OCI-LY1 (cell line): ENCODE measurements at regions not wholly inside any gene's neighbourhood (a gene's known extent, or its start where the extent isn't known, plus 50 kb on each side); places are given as distances from the start of the nearest gene placed in this dataset.

Experiments used
- H2AFZ ChIP-seq: fragments of 200-600 bp; sonication (generic), shearing (Covaris generic); 2 replicates; pipeline ENCODE4 v1.6.0; 2014; ENCODE audit warnings: antibody characterized with exemption, mild to moderate bottlenecking, low read length
- H3F3A ChIP-seq: fragments of 200-600 bp; sonication (generic), shearing (Covaris generic); 2 replicates; pipeline ENCODE4 v1.6.0; 2014; ENCODE audit warnings: mild to moderate bottlenecking, antibody characterized with exemption, low read length, moderate library complexity; ENCODE audit not compliant: insufficient read depth
- H3K27ac ChIP-seq: fragments of 200-600 bp; sonication (generic); 2 replicates; pipeline ENCODE4 v1.5.1; 2014; ENCODE audit warnings: low read length, mixed run types, mild to moderate bottlenecking, low read depth; ENCODE audit not compliant: poor library complexity, severe bottlenecking
- H3K27me3 ChIP-seq: fragments of 200-600 bp; sonication (generic); 2 replicates; pipeline ENCODE4 v1.6.0; 2014; ENCODE audit warnings: antibody characterized with exemption, mild to moderate bottlenecking, low read length, moderate library complexity; ENCODE audit not compliant: insufficient read depth
- H3K36me3 ChIP-seq: fragments of 200-600 bp; sonication (generic); 2 replicates; pipeline ENCODE4 v1.6.1; 2014; ENCODE audit warnings: mild to moderate bottlenecking, antibody characterized with exemption, low read length, moderate library complexity, mixed read lengths; ENCODE audit not compliant: insufficient read depth
- H3K4me1 ChIP-seq: fragments of 200-600 bp; sonication (generic); 2 replicates; pipeline ENCODE4 v1.5.1; 2014; ENCODE audit warnings: mild to moderate bottlenecking, low read length, moderate library complexity; ENCODE audit not compliant: insufficient read depth, severe bottlenecking
- H3K4me2 ChIP-seq: fragments of 200-600 bp; sonication (generic), shearing (Covaris generic); 2 replicates; pipeline ENCODE4 v1.6.1; 2014; ENCODE audit warnings: low read length
- H3K4me3 ChIP-seq: fragments of 200-600 bp; sonication (generic); 2 replicates; pipeline ENCODE4 v1.5.1; 2014; ENCODE audit warnings: low read length, low read depth, mild to moderate bottlenecking, mixed read lengths; ENCODE audit not compliant: poor library complexity, severe bottlenecking
- H3K79me2 ChIP-seq: fragments of 200-600 bp; shearing (Covaris generic); 2 replicates; pipeline ENCODE4 v1.6.1; 2016; ENCODE audit warnings: mixed run types, low read length, mixed read lengths; ENCODE audit not compliant: insufficient read depth
- H3K9ac ChIP-seq: fragments of 200-600 bp; sonication (generic), shearing (Covaris generic); 2 replicates; pipeline ENCODE4 v1.6.1; 2014; ENCODE audit warnings: mild to moderate bottlenecking, low read length, mixed read lengths
- H3K9me2 ChIP-seq: fragments of 200-600 bp; sonication (generic), shearing (Covaris generic); 2 replicates; pipeline ENCODE4 v1.6.1; 2014; ENCODE audit warnings: low read depth, mild to moderate bottlenecking, low read length, mixed read lengths
- H3K9me3 ChIP-seq: fragments of 200-600 bp; shearing (Covaris generic); 2 replicates; pipeline ENCODE4 v1.6.1; 2014; ENCODE audit warnings: low read length, mixed read lengths
- H4K20me1 ChIP-seq: fragments of 200-600 bp; sonication (generic), shearing (Covaris generic); 2 replicates; pipeline ENCODE4 v1.6.0; 2016; ENCODE audit warnings: mild to moderate bottlenecking, low read length; ENCODE audit not compliant: insufficient read depth
- CTCF ChIP-seq: fragments of 200-600 bp; sonication (generic), shearing (Covaris generic); IDR thresholded peaks from 2 replicates; pipeline ENCODE4 v1.5.1; 2017; ENCODE audit warnings: mild to moderate bottlenecking, antibody characterized with exemption, low read length, moderate library complexity, mixed read lengths
- EZH2 ChIP-seq: fragments of 200-600 bp; sonication (generic), shearing (Covaris generic); IDR thresholded peaks from 2 replicates; pipeline ENCODE4 v1.8.0; 2017; ENCODE audit warnings: borderline replicate concordance, mixed run types, mild to moderate bottlenecking, antibody characterized with exemption, low read length, moderate library complexity, mixed read lengths

DNA sequence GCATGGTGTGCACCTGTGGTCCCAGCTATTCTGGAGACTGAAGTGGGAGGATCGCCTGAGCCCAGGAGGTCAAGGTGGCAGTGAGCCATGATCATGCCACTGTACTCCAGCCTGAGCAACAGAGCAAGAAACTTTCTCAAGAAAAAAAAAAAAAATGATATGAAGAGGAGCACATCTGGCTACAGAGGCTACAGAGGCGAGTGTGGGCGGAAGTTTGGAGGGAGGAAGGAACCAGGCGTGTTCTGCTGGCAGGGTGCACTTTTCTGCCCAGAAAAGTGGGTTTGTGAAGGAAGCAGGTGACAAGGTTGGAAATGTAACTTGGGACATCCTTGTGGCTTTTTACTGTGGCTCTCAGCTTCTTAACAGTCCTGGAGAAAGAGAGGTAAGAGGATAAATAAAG, 96.7 kb downstream of the SNX5 start:
- no peaks in the 10 kb centered on the region for H3K9me2 ChIP-seq
- H3K27me3 ChIP-seq, result no peaks in the 10 kb centered on the region
- H3K79me2 ChIP-seq, result no peaks in the 10 kb centered on the region
- no peak for TF ChIP-seq EZH2
- TF ChIP-seq CTCF, result no peak
- H2AFZ ChIP-seq, result no peak overlapping the region
- H4K20me1 ChIP-seq, result no peaks in the 10 kb centered on the region
- H3K27ac ChIP-seq, result no peak overlapping the region
- no peaks in the 10 kb centered on the region for H3K36me3 ChIP-seq
- no peaks in the 10 kb centered on the region for H3K9me3 ChIP-seq
- H3K9ac ChIP-seq, result no peak overlapping the region
- no peak overlapping the region for H3K4me2 ChIP-seq
- peaks cover 27% of the 10 kb centered on the region for H3K4me1 ChIP-seq
- H3K4me3 ChIP-seq, result no peak overlapping the region
- no peaks in the 10 kb centered on the region for H3F3A ChIP-seq

DNA sequence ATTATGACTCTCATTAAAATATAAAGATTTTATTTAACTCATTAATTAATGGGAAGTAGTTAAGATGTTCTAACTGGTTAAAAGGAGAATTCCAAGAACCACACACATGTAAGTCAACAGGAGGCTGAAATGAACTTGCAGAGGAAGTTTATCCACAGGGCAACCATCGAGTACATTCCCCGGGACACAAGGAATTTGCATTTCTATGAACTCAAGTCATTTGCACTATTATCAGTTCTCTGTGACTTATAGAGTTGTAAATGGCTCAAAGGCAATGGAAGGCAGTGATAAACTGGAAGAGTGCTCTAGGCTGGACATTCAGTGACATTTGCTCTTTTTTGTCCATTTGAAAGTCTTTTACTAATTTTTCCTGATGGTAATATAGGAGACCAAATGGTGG, 97.4 kb downstream of the SNX5 start:
- Histone ChIP-seq H3K4me3 (no peak overlapping the region), H3K27me3 (no peaks in the 10 kb centered on the region), H3F3A (no peaks in the 10 kb centered on the region), H3K9me2 (no peaks in the 10 kb centered on the region), H3K9me3 (no peaks in the 10 kb centered on the region), H3K79me2 (no peaks in the 10 kb centered on the region), H3K9ac (no peak overlapping the region), H3K27ac (no peak overlapping the region), H3K4me1 (peaks cover 24% of the 10 kb centered on the region), H4K20me1 (no peaks in the 10 kb centered on the region), H3K4me2 (no peak overlapping the region), H2AFZ (no peak overlapping the region), H3K36me3 (no peaks in the 10 kb centered on the region)
- no peak for TF ChIP-seq CTCF
- no peak for TF ChIP-seq EZH2

- Histone ChIP-seq H2AFZ (no peak overlapping the region), H3K4me1 (peaks cover 19% of the 10 kb centered on the region), H3K79me2 (no peaks in the 10 kb centered on the region), H3F3A (no peaks in the 10 kb centered on the region), H3K9ac (no peak overlapping the region), H3K27ac (no peak overlapping the region), H3K4me2 (no peak overlapping the region), H3K4me3 (no peak overlapping the region), H3K9me2 (no peaks in the 10 kb centered on the region), H3K9me3 (no peaks in the 10 kb centered on the region), H4K20me1 (no peaks in the 10 kb centered on the region), H3K27me3 (no peaks in the 10 kb centered on the region), H3K36me3 (no peaks in the 10 kb centered on the region)
- TF ChIP-seq CTCF, result no peak
- no peak for TF ChIP-seq EZH2
Observed at GRCh38 chr20:17870086-17870740, 98.4 kb downstream of the SNX5 start.
